ENCODE measurements at regions not wholly inside any gene's neighbourhood (a gene's known extent, or its start where the extent isn't known, plus 50 kb on each side); places are given as distances from the start of the nearest gene placed in this dataset.
"Not testable (repeated sequence)": the region's sequence is repeated elsewhere in the genome, so short reads cannot be mapped to it uniquely, and the experiment has no call there.

DNA sequence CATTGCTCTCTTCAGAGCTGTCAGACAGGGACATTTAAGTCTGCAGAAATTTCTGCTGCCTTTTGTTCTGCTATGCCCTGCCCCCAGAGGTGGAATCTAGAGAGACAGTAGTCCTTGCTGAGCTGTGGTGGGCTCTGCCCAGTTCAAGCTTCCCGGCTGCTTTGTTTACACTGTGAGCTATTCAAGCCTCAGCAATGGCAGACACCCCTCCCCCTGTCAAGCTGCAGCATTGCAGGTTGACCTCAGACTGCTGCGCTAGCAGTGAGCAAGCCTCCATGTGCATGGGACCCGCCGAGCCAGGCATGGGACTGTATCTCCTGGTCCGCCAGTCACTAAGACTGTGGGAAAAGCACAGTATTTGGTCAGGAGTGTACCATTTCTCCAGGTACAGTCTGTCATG is 53.6 kb upstream of the MAPK10 start:
- not testable (repeated sequence) for DNase-seq

DNA sequence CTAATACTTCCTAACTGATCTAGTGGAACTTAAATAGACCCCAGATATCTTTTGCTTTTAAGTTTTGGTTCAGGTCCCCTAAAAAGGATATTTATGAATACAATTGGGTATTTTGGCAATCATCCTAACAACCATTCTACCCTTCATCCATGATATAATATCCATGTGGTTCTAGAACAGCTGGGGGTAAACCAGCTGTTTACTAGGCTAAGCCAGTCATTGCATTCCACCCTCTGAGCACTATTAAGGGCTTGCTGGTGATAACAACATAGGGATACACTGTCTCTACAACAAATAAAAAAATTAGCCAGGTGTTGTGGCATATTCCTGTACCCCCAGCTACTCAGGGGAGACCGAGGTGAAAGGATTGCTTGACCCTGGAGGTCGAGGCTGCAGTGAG is 54.8 kb upstream of the MAPK10 start:
- no peak for DNase-seq

DNA sequence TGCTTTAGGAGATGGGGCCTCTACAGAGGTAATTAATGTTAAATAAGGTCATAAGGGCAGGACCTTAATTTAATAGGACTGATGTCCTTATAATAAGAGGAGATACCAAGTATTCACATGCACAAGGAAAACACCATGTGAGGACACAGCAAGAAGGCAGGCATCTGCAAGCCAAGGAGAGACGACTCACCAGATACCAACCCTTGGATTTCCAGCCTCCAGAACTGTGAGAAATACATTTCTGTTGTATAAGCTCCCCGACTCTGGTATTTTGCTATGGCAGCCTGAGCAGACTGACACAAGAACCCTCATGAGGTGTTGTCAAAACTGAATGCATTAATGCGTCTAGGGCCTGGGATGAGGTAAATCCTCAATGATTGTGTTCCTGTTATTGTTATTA is 56.2 kb upstream of the MAPK10 start:
- no peak for DNase-seq

DNA sequence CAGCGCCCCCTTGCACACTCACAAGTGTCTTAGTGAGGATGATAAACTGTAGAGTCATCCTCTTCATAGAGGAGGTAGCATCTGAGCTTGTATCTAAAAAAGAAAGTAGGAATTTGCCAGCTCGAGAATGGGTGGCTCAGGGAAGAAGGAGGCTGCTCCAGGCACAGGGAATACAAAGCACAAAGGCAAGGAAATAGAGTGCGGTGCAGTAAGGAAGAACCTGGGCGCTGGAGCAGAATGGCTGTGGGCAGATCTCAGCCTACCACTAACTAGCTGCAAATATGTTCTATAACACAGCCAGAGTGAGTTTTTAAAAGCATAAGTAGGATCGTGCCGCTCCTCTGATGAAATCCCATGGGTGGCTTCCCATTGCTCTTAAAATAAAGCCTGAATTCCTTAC is 61.6 kb upstream of the MAPK10 start:
- no peak for DNase-seq

DNA sequence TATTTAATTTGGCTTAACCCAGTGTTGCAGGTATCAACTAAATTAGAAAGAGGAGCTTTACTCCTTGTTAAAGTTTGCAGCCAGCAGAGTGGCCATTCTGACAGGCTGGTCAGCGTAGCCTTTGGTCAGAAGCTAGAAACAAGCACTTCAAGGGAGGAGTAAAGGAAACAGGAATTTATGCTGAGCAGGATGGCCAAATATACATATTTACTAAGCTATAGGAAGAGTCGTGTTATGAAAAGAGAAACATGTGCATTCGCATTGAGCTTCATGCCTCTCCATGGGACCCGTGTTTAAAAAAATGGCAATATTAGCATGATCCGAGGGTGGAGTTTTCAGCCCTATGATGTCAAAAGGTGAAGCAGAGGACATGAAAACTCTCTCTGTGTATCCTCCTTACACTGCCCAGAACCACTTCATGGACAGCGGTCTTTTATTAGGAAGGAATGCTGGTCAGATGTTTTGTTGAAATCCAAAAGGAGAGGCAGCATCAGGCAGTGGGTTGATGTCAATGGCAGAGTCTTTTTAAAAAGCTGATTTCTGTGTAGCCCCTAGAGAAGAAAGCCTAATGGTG is 71.8 kb upstream of the MAPK10 start:
- no peak for DNase-seq

DNA sequence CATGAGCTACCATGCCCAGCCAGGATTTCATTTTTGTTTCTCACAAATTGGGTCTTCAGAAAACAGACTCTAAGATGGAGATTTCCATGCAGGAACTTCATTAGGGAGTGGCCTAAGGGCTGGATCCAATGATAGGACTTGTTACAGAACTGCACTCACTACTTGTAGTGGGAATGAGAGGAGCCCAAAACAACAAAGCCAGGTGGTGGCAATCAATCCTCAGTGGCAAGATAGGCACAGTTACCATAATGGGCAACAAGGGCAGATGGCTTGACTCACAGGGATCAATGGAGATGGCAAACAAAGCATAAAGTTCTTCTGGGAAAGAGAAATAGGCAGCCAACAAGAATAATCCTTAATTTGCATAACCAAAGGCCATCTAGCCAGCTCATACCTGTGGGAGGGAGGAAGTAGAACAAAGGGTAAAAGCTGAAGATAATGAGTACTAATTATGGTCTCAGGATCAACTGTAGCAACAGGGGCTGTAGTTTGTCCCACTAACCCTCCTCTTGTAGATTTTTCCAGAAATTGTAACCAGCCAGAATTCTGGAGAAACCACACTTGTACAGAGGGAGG is 72.8 kb upstream of the MAPK10 start:
- DNase-seq, result no peak

DNA sequence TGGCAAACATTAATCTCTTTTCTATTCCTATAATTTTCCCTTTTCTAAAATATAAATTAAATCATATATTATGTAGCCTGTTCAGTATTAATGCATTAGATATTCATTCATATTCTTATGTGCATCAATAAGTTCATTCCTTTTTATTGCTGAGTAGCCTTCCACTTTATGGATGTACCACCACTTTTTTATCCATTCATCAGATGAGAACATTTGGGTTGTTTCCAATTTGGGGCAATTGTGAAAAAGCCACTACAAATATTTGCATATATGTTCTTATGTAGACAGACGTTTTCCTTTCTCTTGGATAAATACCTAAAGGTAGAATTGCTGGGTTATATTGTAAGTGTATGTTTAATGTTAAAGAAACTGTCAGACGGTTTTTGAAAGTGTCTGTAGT is 79.4 kb upstream of the MAPK10 start:
- DNase-seq, result no peak

DNA sequence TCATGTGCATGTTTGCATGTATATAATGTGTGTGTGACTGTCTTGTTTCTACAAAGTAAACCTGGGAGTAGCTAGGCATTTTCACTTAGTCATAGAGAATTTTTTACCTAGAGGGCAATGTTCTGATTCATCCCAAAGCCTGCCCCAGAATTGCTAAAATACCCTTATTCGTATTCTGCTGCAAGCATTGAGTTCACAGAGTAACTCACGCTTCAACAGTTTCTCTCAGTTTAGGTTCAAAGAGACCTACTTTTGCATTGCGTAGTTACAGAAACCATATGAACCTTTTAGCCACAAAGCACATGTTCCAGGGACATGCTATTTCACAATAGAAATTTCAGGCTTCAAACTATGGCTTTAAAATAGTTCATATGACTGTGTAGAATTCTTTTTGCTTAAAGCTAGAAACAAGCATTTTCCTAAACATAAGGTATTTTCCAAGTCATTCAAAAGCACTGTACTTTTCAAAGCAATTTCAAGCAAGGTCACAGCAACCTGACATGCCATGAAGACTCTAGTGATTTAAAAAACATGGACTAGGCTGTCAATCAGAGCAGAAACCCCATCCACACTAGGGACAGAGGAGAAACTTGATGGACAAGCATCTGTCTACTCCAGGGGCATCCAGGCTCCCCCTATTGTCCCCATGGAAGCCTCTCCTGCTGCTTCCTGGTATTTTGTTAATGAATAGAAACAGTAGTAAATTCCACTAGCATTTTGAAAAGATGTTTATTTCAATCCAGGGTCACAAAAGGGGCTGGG is 81.5 kb upstream of the MAPK10 start:
- DNase-seq, result no peak

DNA sequence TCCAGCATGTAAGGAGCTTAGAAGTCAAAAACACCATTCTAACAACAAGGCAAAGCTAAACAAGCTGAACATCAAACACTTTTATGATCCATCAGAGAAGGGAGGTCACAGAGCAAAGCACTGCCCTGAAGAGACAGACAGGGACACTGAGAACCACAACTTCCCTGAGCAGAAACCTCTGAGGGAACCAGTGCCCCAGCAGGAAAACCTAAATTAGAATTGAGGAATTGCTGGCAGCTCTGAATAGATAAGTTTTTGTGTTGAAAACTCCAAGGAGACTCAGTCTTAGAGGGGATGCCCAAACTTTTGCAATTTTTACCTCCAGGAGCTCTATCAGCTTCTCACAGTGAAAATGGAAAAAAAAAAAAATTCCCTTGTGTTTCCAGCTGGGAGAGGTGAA is 83.0 kb upstream of the MAPK10 start:
- DNase-seq, result no peak

DNA sequence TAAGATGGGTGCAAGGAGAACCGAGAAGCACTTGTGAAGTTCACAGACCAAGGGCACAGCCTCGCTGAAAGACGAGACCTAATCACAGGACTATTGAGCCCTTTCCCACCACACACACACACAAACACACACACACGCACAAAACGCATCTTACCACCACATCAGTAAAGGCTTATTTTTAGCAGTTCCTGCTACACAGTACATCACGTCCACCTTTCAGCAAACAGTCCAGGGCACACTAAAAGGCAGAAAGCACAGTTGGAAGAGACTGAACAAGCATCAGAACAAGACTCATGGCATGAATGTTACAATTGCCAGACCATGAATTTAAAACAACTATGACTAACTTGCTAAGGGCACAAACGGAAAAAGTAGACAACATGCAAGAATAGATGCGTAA is 83.6 kb upstream of the MAPK10 start:
- no peak for DNase-seq

DNA sequence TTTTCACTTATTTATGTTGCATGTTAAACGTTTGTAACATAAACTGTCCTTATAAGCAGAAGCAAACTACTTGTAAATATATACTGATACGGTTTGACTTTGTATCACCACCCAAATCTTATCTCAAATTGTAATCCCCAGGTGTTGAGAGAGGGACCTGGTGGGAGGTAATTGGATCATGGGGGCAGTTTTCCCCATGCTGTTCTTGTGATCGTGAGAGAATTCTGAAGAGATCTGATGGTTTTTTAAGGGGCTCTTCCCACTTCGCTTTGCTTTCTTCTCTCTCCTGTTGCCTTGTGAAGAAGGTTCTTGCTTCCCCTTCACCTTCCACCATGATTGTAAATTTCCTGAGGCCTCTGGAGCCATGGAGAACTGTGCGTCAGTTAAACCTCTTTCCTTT is 87.1 kb upstream of the MAPK10 start:
- DNase-seq, result no peak

DNA sequence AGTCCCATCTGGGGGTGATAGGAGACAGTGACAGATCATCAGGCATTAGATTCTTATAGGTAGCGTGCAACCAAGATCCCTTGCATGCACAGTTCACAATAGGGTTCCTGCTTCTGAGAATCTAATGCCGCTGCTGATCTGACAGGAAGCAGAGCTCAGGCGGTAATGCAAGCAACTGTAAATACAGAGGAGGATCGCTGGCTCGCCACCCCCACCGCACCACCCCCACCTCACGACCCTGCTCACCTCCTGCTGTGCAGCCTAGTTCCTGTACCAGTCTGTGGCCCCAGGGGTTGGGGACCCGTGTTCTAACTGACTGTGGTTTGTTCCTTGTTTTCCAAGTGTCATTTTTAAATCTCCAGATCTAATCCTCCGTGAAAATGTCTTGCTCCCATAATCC is 89.0 kb upstream of the MAPK10 start:
- no peak for DNase-seq

DNA sequence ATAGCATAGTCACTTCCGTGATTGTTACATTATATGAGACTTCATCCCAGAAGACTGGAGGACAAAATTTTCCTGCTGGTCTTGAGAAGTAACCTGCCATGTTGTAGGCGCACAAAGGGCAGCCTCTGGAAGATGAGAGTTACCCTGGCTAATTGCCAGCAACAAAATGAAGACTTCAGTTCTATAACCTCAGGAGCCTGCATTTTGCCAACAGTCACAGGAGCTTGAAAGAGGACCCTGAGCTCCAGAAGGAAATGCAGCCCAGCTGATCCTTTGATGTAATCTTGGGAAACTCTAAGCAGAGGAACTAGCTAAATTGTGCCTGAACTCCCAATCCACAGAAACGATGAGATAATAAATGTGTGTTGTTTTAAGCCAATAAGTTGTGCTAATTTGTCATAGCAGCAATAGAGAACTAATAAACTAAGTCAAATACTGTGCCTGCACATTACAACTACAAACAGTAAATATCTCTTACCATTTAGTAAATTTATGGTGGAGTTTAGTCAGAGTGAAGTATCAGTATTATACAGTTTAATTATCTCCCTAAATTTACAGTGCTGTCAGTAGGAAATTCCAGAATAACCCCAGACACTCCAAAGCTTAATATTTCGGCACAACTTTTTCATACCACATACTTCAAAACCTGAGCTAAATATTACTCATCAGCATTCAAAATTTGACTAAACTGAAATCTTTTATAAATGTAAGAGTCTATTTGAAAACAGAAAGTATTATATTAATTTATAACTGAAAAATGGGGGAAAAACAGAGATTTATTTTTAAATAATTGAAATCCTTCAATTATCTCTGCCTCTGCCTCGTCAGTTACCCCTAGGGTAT is 90.1 kb upstream of the MAPK10 start:
- DNase-seq, result no peak

DNA sequence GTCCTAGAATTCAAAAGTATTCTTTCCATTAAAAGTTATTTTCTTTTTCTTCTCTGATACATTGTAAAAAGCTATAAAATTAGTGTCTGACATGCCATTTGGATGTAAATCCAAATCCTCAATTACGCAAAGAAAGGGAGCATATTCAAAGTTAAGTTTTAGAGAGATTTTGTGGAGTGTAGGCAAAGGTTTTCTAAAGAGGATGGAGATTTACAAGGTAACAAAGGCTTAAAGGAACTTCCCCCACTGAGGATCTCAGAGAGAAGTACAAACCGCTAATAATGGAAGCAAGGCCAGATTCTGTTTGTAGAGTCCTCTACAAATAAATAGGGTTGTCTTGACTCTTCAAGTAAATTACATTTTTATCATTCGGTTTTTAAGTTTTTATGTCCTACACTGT is 91.0 kb upstream of the MAPK10 start:
- no peak for DNase-seq

DNA sequence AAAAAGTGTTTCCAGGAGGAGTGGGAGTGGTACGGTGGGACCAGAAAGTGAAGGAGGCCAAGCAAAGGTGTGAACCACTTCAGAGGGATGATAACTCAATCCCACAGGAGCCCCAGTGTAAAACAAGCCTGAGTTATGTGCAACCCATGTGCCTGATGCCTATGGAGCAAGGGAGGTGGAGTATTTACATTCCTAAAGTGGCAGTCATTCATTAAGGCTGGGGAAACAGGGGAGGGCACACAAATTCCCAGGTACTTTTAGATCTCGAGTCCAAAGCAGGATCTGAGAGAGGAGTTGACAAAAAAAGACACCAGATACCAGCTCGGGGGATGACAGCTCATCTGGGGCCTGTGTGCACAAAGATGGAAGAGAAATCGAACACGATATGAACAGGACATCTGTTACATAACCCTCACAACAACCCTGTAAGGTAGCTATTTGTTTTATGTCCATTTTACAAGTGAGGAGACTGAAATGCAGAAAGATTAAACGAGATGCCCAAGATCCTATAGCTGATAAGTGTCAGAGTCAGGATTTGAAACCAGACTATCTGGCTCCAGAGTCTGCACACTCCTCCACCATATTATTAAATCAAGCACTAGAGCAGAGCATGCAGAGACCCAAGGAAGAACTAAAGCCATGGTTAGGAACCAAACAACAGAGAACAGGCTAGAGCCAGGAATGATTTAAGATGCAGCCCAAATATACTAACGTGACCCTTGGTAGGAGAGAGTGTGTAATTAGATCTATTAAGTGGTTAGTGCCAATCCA is 91.9 kb upstream of the MAPK10 start:
- DNase-seq, result no peak

DNA sequence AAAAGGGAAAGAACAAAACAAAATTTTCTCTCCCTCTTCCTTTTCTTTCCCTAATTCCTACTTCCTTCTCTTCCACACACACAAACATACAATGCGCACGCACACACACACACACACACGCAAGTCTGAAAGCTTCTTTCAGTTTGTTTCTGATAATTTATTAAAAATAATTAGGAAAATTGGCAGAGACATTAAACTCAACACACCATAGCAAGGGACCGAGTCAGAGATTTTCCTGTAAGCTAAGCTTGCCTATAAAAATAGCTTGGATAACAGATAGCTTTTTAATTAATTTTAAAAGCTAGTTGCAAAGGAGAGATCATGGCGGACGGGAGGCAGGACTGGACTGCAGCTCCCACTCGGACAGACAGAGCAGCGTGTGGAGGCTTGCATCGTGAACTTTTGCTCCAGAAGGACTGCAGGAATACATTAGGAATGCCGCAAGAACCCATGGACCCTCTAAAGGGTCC is 92.6 kb upstream of the MAPK10 start:
- no peak for DNase-seq

DNA sequence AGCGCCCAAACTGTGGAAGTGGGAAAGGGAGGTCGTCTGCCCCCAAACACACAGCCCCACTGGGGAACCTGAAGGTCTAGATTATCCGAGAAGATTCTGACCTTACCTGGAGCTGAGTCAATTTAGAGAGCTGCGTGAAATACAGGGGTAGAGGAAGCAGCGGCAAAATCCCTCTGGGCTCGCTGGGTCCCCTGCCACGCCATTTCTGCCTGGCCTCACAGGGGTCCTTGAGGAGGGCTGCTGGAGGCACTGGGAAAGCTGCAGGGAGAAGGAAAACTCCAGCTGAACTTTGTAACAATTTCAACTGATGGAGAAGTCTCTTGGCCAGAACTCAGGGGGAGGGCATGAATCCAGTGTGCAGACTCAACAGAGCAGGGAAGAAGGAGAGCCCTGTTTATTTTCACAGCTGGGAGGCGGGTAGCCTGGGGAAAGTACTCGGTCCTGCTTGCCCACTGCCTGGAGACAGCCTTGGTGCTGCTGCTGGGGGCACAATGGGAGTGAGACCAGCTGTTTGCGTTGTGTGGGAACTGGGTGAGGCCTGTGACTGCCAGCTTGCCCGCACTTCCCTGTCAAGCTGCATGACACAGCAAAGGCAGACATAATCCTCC is 93.2 kb upstream of the MAPK10 start:
- no peak for DNase-seq

DNA sequence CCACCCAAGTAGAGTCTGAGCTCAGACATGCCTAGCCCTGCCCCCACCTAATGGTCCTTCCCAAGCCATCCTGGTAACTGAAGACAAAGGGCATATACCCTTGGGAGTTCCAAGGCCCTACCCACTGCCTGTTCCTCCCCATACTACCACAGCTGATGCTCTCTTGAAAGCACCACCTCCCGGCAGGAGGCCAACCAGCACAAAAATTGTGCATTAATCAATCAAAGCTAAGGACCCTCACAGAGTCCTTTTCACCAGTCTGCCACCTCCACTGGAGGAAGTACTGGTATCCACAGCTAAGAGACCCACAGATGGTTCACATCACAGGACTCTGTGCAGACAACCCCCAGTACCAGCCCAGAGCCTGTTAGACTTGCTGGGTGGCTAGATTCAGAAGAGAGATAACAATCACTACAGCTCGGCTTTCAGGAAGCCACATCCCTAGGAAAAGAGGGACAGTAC is 93.8 kb upstream of the MAPK10 start:
- not testable (repeated sequence) for DNase-seq

DNA sequence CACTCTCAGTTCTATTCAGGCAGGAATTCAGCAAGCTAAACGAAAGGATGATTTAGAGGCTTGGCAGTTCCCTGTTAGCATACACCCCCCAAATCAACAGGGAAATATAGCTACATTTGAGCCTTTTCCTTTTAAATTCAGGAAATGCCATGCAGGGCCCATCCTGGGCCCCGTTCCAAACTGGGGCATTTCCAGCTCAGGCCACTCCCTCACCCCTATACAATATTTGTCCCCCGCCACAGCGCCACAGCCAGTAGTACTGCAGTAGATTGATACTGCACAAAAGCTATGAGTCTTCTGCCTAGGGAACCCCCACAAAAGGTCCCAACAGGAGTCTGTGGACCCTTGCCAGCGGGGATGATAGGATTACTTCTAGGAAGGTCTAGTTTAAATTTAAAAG is 102.0 kb upstream of the MAPK10 start:
- no peak for DNase-seq

DNA sequence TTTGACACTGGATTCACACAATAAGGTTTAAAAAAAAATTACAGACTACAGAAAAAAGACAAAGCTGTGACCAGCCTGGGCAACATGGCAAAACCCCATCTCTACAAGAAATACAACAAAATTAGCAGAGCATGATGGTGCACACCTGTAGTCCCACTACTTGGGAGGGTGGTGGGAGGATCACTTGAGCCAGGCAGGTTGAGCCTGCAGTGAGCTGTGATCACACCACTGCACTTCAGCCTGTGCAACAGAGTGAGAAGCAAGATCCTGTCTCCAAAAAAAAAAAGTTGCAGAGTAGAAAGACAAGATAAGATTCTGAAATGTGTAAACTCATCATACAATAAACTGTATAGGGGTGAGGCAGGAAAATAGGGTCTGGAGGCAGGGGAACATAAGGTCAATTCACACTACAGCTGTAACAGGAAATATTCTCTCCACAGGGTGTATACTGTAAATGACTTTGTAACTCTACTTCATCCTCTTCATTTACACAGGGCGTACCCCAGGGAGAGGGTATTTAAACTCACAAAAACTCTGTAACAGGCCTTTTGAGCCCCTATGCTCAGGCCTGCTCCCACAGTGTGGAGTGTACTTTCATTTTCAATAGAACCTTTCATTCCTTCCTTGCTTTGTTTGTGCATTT is 112.6 kb upstream of the MAPK10 start:
- no peak for DNase-seq

DNA sequence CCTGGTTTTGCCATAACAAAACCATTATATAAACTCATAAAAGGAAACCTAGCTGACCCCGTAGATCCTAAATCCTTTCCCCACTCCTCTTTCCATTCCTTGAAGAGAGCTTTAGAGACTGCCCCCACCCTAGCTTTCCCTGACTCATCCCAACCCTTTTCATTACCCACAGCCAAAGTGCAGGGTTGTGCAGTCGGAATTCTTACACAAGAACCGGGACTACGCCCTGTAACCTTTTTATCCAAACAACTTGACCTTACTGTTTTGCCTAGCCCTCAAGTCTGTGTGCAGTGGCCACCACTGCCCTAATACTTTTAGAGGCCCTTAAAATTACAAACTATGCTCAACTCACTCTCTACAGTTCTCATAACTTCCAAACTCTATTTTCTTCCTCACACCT is 116.0 kb upstream of the PTPN13 start:
- not testable (repeated sequence) for DNase-seq

DNA sequence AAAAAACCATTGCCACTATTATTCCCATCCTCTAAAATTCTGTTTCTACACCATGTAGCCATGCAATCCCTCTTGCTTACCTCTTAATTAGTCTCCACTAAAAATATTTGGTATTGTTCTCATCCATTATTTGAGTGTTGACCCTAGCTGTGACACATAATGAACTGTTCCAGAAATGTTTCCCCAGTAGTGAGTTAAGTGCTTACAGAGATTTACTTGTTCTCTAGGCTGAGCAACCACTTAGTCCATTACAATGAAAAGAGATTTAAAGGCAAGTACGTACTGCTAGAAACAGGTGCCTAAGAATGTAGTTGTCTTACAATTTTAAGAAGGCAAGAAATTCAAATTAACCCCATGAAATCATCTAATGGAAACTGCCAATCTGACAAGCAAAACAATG is 112.7 kb upstream of the PTPN13 start:
- no peak for DNase-seq

All from NCI-H1694 treated with DMSO at 0.1 percent for 48 hours (cell line).